Astrocyte (in vitro differentiated cells and primary cell): ENCODE measurements at regions not wholly inside any gene's neighbourhood (a gene's known extent, or its start where the extent isn't known, plus 50 kb on each side); places are given as distances from the start of the nearest gene placed in this dataset.

ENCODE experiments used
- CTCF ChIP-seq: IDR thresholded peaks from 2 replicates; pipeline ENCODE4 v1.5.1; 2011; ENCODE audit warnings: low read depth, mild to moderate bottlenecking, inconsistent platforms, low read length, moderate library complexity; ENCODE audit not compliant: insufficient read depth
- EZH2 ChIP-seq: IDR thresholded peaks from 2 replicates; pipeline ENCODE4 v1.6.1; 2012; ENCODE audit warnings: mild to moderate bottlenecking, low read length, inconsistent platforms; ENCODE audit not compliant: insufficient read depth

- TF ChIP-seq CTCF = no peak
- TF ChIP-seq EZH2 = no peak
Observed at GRCh38 chr11:97703851-97704250, 1314.0 kb downstream of the JRKL start.
